SK-N-SH treated with all-trans-retinoic acid at 6 μM for 48 hours (cell line): ENCODE measurements at regions not wholly inside any gene's neighbourhood (a gene's known extent, or its start where the extent isn't known, plus 50 kb on each side); places are given as distances from the start of the nearest gene placed in this dataset.
A peak's percentile ranks its signal among the peaks of the same experiment; 100 is the strongest.

ENCODE experiments used
- ATAC-seq: fragments of 200-7000 bp; cut with Tn5 transposase; 3 replicates; pipeline ENCODE4 v1.9.1; 2020; ENCODE audit warnings: mild to moderate bottlenecking, moderate library complexity
- ARNTL ChIP-seq: fragments of 450-650 bp; formaldehyde crosslinking; IDR thresholded peaks from 2 replicates; pipeline ENCODE4 v1.5.0; 2020; ENCODE audit warnings: low read depth, mild to moderate bottlenecking, moderate library complexity, borderline replicate concordance
- CSDC2 ChIP-seq: fragments of 250-450 bp; sonication (Bioruptor Pico); IDR thresholded peaks from 2 replicates; pipeline ENCODE4 v1.5.0; 2020; ENCODE audit warnings: mild to moderate bottlenecking, moderate library complexity
- ESRRG ChIP-seq: fragments of 250-450 bp; sonication (Bioruptor Pico); IDR thresholded peaks from 2 replicates; pipeline ENCODE4 v1.6.1; 2021; ENCODE audit warnings: mild to moderate bottlenecking
- GLIS3 ChIP-seq: fragments of 250-450 bp; sonication (Bioruptor Pico); IDR thresholded peaks from 2 replicates; pipeline ENCODE4 v1.5.0; 2020; ENCODE audit warnings: mild to moderate bottlenecking, moderate library complexity
- ISL1 ChIP-seq: fragments of 250-450 bp; sonication (Bioruptor Pico); IDR thresholded peaks from 2 replicates; pipeline ENCODE4 v2.1.2; 2022; ENCODE audit warnings: mild to moderate bottlenecking, moderate library complexity
- OSR1 ChIP-seq: fragments of 250-450 bp; sonication (Bioruptor Pico); IDR thresholded peaks from 2 replicates; pipeline ENCODE4 v1.8.0; 2022; ENCODE audit warnings: moderate library complexity, mild to moderate bottlenecking, inconsistent platforms
- PPARA ChIP-seq: fragments of 250-450 bp; sonication (Bioruptor Pico); IDR thresholded peaks from 2 replicates; pipeline ENCODE4 v1.5.0; 2020; ENCODE audit warnings: mild to moderate bottlenecking, borderline replicate concordance
- TCF4 ChIP-seq: fragments of 250-450 bp; sonication (Bioruptor Pico); IDR thresholded peaks from 2 replicates; pipeline ENCODE4 v1.8.0; 2021; ENCODE audit warnings: mild to moderate bottlenecking, moderate library complexity, borderline replicate concordance
- TOX ChIP-seq: fragments of 250-450 bp; sonication (Bioruptor Pico); IDR thresholded peaks from 2 replicates; pipeline ENCODE4 v1.8.0; 2021; ENCODE audit warnings: mild to moderate bottlenecking, moderate library complexity, borderline replicate concordance
- ZFP3 ChIP-seq: fragments of 250-450 bp; sonication (Bioruptor Pico); IDR thresholded peaks from 2 replicates; pipeline ENCODE4 v1.5.0; 2020; ENCODE audit warnings: mild to moderate bottlenecking, moderate library complexity
- ZNF70 ChIP-seq: fragments of 450-650 bp; formaldehyde crosslinking; IDR thresholded peaks from 2 replicates; pipeline ENCODE4 v1.5.0; 2020; ENCODE audit warnings: mild to moderate bottlenecking, moderate library complexity
- TF ChIP-seq, protein P1 (sequence below): fragments of 250-450 bp; sonication (Bioruptor Pico); IDR thresholded peaks from 2 replicates; pipeline ENCODE4 v1.5.0; 2020; ENCODE audit warnings: mild to moderate bottlenecking, moderate library complexity
- TF ChIP-seq, protein P2 (sequence below): fragments of 250-450 bp; sonication (Bioruptor Pico); IDR thresholded peaks from 2 replicates; pipeline ENCODE4 v1.8.0; 2021; ENCODE audit warnings: low read depth, mild to moderate bottlenecking, moderate library complexity, borderline replicate concordance
- TF ChIP-seq, protein P3 (sequence below): fragments of 250-450 bp; sonication (Bioruptor Pico); IDR thresholded peaks from 2 replicates; pipeline ENCODE4 v1.5.1; 2020; ENCODE audit warnings: low read depth, mild to moderate bottlenecking, moderate library complexity
- TF ChIP-seq, protein P4 (sequence below): fragments of 250-450 bp; sonication (Bioruptor Pico); IDR thresholded peaks from 2 replicates; pipeline ENCODE4 v1.8.0; 2020; ENCODE audit warnings: mild to moderate bottlenecking, moderate library complexity, borderline replicate concordance
- TF ChIP-seq, protein P5 (sequence below): fragments of 250-450 bp; sonication (Bioruptor Pico); IDR thresholded peaks from 2 replicates; pipeline ENCODE4 v1.5.1; 2021; ENCODE audit warnings: mild to moderate bottlenecking, moderate library complexity

DNA sequence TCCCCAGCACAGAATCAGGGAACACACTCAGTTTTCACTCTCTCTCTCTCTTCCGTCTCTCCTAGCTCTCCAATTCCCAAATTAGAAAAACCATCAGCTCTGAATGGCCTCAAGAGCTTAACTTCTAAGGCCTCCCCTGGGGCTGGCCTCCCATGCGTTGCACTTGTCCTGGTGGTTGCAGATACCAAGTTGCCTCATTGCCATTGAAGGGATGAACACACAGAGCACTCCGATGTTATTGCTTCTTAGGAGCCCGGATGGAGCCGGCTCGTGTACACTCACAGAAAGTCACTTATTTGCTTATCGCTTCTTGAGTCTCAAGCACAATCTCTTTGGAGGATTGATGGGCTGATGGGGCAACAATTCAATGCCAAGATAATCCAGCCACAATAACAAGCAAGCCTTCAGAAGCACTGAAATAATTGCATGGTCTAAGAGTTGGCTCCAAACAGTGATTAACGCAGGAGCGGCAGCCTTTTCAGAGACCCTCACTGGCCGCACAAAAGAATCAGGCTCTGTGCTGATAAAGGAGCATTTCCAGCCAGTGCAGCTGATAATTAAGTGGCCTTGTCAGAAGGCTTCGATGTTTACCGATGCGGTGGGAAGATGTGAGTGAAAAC, 175.8 kb upstream of the TMEM132C start:
- no peak for ATAC-seq
- TF ChIP-seq ESRRG (CRISPR knock-in tag): no peak

DNA sequence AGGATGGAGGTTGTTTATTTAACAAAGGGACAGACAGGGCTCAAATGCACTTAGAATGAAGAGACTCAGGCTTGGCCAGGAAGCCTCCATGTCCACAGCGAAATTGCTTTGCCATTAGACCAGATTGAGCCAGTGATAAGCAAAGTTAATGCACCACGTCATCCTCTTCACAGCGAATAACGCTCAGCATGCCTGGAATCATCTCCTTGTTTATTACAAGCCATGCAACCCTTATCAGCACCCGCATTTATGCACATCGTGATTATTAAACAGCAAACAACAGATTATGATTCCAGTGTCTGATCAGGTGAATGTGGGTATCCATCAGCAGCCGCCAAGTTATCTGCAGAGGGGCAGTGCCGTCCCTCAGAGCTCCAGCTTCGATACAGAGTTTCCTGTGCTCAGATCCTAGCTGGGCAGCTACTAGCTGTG, 175.0 kb upstream of the TMEM132C start:
- no peak for ATAC-seq
- TF ChIP-seq TCF4 (CRISPR knock-in tag): peak; percentile 53; the same call in 1 of the 2 replicates
- 0 out of 2 replicates have a peak, but pooled peaks have one; percentile 30 for TF ChIP-seq ZNF70 (CRISPR knock-in tag)
- TF ChIP-seq, protein P1, sequence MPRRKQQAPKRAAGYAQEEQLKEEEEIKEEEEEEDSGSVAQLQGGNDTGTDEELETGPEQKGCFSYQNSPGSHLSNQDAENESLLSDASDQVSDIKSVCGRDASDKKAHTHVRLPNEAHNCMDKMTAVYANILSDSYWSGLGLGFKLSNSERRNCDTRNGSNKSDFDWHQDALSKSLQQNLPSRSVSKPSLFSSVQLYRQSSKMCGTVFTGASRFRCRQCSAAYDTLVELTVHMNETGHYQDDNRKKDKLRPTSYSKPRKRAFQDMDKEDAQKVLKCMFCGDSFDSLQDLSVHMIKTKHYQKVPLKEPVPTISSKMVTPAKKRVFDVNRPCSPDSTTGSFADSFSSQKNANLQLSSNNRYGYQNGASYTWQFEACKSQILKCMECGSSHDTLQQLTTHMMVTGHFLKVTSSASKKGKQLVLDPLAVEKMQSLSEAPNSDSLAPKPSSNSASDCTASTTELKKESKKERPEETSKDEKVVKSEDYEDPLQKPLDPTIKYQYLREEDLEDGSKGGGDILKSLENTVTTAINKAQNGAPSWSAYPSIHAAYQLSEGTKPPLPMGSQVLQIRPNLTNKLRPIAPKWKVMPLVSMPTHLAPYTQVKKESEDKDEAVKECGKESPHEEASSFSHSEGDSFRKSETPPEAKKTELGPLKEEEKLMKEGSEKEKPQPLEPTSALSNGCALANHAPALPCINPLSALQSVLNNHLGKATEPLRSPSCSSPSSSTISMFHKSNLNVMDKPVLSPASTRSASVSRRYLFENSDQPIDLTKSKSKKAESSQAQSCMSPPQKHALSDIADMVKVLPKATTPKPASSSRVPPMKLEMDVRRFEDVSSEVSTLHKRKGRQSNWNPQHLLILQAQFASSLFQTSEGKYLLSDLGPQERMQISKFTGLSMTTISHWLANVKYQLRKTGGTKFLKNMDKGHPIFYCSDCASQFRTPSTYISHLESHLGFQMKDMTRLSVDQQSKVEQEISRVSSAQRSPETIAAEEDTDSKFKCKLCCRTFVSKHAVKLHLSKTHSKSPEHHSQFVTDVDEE (CRISPR knock-in tag): peak; percentile 58; the same call in 1 of the 2 replicates
- TF ChIP-seq, protein P2, sequence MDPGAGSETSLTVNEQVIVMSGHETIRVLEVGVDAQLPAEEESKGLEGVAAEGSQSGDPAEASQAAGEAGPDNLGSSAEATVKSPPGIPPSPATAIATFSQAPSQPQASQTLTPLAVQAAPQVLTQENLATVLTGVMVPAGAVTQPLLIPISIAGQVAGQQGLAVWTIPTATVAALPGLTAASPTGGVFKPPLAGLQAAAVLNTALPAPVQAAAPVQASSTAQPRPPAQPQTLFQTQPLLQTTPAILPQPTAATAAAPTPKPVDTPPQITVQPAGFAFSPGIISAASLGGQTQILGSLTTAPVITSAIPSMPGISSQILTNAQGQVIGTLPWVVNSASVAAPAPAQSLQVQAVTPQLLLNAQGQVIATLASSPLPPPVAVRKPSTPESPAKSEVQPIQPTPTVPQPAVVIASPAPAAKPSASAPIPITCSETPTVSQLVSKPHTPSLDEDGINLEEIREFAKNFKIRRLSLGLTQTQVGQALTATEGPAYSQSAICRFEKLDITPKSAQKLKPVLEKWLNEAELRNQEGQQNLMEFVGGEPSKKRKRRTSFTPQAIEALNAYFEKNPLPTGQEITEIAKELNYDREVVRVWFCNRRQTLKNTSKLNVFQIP: no peak
- peak; percentile 79 for TF ChIP-seq ISL1
- no peak for TF ChIP-seq PPARA (CRISPR knock-in tag)
- TF ChIP-seq, protein P3, sequence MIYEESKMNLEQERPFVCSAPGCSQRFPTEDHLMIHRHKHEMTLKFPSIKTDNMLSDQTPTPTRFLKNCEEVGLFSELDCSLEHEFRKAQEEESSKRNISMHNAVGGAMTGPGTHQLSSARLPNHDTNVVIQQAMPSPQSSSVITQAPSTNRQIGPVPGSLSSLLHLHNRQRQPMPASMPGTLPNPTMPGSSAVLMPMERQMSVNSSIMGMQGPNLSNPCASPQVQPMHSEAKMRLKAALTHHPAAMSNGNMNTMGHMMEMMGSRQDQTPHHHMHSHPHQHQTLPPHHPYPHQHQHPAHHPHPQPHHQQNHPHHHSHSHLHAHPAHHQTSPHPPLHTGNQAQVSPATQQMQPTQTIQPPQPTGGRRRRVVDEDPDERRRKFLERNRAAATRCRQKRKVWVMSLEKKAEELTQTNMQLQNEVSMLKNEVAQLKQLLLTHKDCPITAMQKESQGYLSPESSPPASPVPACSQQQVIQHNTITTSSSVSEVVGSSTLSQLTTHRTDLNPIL: no peak
- no peak for TF ChIP-seq OSR1 (CRISPR knock-in tag)
- TF ChIP-seq, protein P4, sequence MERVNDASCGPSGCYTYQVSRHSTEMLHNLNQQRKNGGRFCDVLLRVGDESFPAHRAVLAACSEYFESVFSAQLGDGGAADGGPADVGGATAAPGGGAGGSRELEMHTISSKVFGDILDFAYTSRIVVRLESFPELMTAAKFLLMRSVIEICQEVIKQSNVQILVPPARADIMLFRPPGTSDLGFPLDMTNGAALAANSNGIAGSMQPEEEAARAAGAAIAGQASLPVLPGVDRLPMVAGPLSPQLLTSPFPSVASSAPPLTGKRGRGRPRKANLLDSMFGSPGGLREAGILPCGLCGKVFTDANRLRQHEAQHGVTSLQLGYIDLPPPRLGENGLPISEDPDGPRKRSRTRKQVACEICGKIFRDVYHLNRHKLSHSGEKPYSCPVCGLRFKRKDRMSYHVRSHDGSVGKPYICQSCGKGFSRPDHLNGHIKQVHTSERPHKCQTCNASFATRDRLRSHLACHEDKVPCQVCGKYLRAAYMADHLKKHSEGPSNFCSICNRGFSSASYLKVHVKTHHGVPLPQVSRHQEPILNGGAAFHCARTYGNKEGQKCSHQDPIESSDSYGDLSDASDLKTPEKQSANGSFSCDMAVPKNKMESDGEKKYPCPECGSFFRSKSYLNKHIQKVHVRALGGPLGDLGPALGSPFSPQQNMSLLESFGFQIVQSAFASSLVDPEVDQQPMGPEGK (CRISPR knock-in tag): no peak

DNA sequence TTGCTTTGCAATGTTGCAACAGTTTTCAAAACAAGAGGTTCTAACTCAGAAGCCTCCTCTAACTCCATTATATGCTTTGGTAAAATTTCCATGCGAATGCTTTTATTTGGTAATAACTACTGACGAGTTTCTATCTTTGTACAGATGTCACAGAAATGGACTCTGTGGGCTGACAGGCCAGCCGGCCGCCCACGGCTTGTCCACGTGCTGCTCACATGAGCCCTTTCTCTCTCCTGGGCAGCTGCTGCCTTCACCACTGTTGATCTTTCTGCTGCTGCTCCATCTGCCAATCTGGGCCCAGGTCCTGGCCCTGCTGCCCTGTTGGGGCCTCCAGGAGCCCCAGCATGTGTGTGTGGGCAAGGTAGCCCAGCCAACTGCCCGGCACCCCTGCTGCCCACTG, 168.2 kb upstream of the TMEM132C start:
- no peak for TF ChIP-seq CSDC2 (CRISPR knock-in tag)
- no peak for ATAC-seq

DNA sequence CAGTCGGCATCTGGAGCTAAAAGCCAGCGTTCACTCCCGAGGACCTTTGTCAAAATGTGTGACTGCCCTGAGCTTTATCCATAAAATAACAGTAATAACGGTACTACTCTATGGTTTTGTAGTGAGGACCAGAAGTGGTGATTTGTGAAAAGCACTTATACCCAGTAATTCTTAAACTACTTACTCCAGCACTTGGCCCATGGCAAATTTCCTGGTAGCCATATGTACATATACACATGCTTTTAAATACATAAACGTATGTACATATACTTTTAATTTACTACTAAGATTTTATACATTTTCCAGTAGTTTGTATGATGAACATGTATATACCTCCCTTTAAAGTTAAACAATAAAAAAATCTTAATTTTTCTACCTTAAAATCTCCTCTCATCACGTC, 163.8 kb upstream of the TMEM132C start:
- no peak for ATAC-seq
- TF ChIP-seq, protein P2: no peak
- TF ChIP-seq ARNTL (CRISPR knock-in tag) (no peak), ZFP3 (CRISPR knock-in tag) (no peak), ISL1 (no peak), GLIS3 (CRISPR knock-in tag) (no peak), TOX (CRISPR knock-in tag) (no peak)
- TF ChIP-seq, protein P3: no peak
- TF ChIP-seq, protein P5, sequence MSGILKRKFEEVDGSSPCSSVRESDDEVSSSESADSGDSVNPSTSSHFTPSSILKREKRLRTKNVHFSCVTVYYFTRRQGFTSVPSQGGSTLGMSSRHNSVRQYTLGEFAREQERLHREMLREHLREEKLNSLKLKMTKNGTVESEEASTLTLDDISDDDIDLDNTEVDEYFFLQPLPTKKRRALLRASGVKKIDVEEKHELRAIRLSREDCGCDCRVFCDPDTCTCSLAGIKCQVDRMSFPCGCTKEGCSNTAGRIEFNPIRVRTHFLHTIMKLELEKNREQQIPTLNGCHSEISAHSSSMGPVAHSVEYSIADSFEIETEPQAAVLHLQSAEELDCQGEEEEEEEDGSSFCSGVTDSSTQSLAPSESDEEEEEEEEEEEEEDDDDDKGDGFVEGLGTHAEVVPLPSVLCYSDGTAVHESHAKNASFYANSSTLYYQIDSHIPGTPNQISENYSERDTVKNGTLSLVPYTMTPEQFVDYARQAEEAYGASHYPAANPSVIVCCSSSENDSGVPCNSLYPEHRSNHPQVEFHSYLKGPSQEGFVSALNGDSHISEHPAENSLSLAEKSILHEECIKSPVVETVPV (CRISPR knock-in tag): no peak
- TF ChIP-seq, protein P4 (CRISPR knock-in tag): no peak
